ENCODE measurements at regions not wholly inside any gene's neighbourhood (a gene's known extent, or its start where the extent isn't known, plus 50 kb on each side); places are given as distances from the start of the nearest gene placed in this dataset.
"Not testable (repeated sequence)": the region's sequence is repeated elsewhere in the genome, so short reads cannot be mapped to it uniquely, and the experiment has no call there.

DNA sequence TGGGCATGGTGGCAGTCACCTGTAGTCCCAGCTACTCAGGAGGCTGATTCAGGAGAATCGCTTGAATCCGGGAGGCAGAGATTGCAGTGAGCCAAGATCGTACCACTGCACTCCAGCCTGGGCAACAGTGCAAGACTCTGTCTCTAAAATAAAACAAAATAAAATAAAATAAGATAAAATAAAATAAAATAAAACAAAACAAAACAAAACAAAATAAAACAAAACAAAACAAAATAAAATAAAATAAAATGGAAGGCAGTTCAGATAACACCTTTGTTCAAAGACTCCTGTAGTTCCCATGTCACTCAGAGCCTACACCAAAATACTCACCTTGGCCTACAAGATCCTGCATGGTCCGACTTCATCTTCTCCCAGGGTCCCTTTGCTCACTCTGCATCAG, 61.3 kb downstream of the SYF2 start:
- DNase-seq (ENCODE audit: low read depth), result not testable (repeated sequence)

DNA sequence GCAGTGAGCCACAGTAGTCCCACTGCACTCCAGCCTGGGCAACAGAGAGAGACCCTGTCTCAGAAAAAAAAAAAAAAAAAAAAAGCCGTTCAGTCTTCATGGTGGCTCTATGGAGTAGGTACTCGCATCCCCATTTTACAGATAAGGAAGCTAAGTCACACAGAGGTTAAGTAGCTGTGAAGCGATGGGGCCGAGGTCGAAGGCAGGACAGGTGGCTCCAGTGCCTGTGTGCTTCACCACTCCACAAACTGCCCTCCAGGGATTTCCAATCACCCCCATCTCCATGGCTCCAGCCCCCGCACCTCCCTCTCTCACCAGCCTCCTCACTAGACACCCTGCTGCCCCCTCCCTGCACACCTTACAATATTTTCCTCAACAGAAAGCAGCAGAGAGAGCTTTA, 61.9 kb downstream of the SYF2 start:
- DNase-seq (ENCODE audit: low read depth), result no peak

DNA sequence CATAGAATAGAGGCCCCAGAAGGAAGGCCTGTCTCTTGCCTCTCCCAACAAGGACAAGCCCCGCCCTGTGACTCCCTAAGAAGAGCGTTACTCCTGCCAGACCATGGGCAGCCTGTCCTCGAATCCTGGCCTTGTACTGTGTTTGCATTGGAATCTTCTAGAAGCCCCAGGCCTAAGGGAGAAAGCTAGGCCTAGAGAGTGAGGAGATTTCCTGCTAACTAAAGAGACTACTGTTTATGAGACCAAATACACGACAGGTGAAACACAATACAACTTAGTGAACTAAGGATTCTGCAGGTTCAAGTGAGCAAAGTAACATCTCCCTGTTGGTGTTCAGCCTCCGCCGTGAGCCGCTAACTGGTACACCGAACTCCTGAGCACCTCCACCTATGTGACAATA, 62.7 kb downstream of the SYF2 start:
- no peak for DNase-seq (ENCODE audit: low read depth)

DNA sequence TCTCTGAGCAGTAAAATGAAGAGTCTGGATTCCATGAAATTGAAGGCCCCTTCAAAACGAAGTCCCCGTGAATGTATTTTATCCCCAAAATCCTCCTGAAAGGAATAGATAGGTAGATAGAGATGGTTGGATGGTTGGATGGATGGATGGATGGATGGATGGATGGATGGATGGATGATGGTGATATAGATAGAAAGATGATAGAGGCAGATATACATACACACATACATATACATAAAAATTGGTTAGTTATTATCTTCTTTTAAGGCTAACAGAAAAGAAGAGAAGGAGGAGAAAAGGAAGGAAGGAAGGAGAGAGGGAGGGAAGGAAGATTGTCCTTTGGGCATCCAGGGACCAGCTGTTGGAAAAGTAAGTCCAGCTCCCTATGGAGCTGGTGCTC, 63.1 kb downstream of the SYF2 start:
- no peak for DNase-seq (ENCODE audit: low read depth)

DNA sequence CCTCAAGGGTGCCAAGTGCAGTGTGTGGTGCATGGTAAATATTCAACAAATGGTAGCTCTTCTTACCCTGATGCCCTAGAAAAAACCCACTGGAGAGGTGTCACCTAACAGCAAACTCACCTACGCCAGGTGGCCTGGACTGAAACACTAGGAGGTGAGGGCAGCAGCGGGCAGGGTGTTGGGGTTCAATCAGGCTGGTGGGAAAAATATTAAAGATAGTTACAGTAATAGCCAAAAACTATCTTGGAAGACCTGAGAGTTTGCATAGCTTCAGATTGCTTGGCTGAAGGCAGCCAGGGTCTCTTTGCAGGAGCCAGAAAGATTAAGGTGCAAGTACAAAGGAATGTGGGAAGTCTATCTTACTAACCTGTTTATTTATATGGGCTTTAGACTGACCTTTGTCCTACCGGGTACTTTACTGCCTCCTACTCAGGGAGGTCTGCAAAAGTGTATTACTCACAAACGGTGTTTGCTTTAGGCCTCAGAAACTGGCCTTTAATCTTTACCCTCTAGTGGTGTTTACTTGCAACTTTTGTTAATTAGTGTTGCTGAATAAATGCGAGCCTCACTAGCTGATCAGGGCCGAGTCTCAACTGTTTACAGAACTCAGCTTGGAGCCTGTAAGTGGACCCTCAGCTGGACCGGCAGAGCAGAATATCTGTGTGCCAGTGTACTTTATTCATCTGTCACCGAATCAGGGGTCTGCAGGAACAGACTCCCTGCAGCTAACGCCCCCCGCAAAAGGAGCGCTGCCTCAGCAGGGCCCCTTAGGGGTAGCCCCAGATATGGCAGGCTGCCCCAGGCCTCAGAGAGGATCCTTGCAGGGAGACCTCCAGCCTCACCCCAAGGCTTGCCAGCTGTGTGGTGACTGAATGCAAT, 63.9 kb downstream of the SYF2 start:
- no peak for DNase-seq (ENCODE audit: low read depth)

DNA sequence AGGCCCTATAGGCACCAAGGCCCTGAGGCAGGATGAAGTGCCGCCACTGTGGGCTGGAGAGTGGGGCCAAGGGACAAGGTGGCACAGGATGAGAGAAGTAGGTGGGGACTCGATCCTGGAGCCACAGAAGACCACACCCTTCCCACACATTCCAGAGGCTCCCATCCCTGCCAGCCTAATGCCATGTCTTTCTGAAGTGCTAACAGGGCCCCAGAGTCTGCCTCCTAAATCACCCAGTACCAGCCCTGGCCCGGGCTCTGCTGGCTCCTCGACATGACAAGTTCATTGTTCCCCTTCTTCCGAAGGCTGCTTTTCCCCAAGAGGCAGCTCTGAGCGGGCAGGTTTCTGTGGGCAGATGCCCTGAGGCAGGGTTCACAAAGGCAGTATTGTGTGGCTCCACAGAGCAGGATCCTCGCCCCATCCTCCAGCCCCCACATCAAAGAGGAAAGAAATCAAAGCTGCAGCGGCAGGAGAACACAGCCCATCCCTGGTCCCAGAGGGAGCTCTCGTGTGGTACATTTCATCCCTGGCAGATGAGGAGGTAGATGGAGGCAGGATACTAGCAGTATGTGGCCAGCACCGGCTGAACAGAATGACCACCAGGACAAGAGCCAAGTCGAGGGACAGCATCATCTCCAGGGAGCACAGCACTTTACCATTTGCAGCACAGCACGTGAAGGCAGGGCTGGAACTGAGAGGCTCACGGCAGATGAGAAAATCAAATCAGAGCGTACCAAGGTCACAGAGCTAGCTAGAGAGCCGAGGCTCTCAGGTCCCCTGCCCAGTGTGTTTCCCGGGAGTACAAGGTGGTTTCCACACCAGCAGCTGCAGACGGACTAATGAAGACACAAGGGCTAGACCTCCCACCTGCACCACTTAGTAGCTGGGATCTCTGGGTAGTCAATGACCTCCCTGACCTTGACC, 64.8 kb downstream of the SYF2 start:
- DNase-seq (ENCODE audit: low read depth), result no peak

DNA sequence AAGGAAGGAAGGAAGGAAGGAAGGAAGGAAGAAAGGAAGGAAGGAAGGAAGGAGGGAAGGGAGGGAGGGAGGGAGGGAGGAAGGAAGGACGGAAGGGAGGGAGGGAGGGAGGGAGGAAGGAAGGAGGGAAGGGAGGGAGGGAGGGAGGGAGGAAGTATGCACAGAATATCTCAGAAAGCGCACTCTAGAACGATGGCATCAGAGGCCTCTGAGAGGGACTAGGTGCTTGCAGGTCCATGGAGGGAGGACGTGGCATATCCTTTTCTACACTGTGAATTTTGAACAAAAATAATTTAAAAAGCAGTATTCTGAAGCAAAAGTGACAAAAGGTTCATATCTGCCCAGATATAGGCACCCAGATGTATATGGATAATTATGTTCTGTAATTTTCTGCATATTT, 65.5 kb downstream of the SYF2 start:
- DNase-seq (ENCODE audit: low read depth), result no peak

DNA sequence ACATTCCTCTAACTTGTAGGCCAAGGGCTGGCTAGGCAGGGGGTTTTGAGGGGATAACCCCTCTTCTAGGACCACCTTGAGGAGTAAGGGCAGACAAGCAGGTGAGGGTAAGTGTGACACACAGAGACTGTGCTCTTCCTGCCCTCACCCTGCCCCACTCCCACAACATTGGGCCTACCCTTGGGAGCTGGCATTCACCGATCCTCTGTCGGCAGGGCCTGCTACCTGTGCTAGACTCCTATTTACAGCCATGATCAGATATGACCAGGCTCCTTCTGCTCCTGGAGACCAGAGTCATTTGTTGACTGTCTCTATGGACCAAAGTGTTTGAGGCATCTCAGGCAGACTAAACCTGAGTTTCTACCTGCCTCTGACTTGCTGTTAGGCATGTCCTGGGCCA, 68.3 kb downstream of the SYF2 start:
- DNase-seq (ENCODE audit: low read depth), result no peak

DNA sequence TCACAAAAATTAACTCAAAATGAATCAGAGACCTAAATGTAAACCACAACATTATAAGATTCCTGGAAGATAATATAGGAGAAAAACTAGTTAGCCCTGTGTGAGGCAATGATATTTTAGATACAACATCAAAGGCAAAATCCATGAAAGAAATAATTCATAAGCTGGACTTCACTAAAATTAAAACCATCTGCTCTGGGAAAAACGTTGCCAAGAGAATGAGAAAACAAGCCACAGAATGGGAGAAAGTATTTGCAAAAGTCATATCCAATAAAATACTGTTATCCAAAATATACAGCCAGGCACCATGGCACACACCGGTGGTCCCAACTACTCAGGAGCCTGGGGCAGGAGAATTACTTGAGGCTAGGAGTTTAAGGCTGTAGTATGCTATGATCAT, 70.3 kb downstream of the SYF2 start:
- DNase-seq (ENCODE audit: low read depth), result no peak

DNA sequence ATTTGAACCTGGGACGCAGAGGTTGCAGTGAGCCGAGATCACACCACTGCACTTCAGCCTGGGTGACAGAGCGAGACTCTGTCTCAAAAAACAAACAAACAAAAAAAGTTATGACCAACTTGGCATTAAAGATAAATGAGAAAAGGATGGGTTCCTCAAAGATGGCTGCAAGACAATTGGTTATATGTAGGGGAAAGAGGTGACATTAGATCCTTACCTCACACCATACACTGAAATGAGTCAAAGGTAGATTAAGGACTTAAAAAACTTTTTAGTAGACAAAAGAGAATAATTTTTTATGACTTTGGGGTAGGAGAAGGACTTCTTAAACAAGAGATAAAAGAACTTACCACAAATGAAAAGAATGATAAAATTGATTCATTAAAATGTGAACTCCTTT, 74.5 kb downstream of the SYF2 start:
- DNase-seq (ENCODE audit: low read depth), result no peak

DNA sequence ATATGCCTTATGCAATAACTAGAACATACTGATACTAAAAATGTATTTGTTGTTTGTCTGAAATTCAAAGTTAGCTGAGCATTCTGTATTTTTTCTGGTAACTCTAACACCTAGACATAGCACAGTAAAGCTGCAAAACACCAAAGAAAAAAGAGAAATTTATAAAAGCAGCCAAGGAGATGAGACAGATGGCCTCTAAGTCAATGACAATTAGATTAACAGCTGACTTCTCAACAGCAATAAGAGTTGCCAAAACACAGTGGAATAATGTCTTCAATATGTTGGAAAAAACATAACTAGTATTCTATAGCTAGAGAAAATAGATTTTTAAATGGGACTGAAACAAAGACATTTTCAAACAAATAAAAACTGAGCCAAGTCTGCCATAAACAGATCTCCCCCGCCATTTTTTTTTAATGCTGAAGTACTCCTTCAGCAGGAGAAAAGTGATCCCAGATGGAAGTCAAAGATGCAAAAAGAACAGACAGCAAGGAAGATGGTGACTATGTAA, 81.3 kb downstream of the SYF2 start:
- no peak for DNase-seq (ENCODE audit: low read depth)

DNA sequence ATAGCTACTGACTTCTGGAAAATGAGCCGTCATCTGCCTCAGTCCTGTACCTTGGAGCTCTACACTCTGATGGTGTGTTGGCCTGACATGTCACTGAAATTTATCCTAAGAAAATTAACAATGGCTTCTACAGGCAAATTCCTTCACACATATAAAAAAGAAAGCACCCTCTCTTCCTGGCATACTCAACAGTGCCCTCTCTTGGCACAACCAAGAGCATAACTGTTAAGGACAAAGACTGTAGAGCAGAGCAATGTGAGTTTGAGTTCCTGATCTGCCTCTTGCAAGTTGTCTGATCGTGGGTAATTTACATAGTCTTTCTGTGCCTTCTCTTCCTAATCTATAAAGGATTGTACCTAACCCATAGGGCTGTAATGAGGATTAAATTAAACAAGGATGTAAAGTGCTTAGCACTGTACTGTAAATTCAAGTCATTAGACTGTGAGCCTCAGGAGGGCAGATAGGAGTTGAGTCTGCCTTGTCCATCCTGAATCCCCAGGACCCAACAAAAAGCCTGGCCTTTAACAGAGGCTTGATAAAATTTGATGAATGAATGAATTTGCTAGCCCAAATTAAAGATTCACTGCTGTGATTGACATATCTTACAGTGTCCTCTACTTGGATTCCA, 83.5 kb downstream of the SYF2 start:
- DNase-seq (ENCODE audit: low read depth), result no peak

DNA sequence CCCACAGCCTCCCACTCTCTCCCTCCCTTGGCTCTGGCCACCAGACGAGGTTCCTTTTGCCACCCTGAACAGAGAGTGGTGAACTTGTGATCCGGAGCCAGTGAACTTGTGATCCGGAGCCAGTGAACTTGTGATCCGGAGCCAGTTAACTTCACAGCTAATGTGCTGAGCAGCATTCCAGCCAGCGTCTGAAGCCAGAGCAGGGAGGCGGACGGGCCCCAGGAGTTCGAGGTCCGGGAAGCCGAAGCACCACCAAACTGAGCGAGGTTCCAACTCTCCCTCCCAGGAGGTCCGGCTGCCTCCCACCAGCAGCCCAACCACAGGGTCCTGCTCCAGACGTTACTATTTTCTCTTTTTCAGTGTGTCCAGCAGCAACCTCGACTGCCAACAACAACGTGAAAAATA, 85.8 kb downstream of the SYF2 start:
- DNase-seq (ENCODE audit: low read depth), result no peak

DNA sequence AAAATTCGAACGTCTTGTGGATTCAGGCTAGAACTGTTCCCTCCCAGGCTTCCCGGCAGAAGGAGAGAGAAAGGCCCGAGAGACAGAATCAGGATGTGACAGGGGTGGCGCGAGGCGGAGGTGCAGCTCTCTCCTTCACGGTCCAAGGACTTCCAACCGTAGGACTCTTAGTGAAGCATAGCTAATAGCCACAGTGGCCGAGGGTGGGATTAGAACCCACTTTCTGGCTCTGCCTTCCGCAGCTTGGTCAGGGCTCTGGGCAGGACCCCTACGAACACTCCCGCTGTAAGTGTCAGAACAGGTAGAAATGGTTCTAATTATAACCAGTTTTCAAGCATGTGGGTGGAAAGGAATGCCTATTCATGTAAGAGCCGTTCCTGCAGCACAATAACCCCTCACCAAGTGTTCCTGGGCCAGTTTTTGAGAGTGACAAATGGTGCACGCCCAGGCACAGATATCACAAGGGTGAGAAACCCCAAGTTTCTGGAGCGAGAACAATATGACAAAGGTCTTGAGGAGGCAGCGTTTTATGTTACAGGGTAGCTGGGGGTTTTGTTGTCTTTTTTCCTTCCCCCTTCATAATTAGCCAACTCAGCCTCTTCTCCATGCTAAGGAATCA, 86.4 kb downstream of the SYF2 start:
- DNase-seq (ENCODE audit: low read depth), result no peak

DNA sequence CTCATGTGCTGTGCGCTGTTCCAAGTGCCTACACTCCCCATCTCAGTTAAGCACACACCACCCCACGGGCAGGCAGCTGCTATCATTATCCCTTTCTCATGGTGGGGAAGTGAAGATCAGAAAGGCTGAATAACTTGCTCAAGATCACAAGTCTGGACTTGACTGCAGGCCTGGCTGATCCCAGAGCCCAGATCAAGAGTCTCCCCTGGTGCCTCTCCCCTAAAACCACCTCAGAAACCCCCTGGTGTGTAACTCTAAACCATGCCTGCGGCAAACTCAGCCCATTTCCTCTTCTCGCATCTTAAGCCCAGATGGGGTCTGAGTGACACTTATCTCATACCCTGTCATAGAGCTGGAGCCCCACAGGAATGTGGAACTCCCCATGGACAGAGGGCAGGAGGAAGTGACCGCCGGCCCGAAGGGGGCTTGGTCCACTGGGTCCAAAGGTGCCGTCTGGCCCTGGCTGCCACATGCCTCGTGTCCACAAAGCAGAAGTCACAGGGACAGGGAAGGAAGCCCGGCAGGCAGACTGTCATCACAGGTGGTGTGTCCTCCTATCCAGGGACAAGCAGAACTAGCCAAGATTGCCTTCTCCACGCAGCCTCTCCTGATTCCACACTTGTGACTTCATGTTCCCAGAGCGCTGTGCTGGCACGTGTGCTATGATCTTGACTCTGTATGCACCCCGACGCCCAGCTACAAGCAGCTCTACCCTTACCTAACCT, 92.1 kb downstream of the SYF2 start:
- DNase-seq (ENCODE audit: low read depth), result no peak

DNA sequence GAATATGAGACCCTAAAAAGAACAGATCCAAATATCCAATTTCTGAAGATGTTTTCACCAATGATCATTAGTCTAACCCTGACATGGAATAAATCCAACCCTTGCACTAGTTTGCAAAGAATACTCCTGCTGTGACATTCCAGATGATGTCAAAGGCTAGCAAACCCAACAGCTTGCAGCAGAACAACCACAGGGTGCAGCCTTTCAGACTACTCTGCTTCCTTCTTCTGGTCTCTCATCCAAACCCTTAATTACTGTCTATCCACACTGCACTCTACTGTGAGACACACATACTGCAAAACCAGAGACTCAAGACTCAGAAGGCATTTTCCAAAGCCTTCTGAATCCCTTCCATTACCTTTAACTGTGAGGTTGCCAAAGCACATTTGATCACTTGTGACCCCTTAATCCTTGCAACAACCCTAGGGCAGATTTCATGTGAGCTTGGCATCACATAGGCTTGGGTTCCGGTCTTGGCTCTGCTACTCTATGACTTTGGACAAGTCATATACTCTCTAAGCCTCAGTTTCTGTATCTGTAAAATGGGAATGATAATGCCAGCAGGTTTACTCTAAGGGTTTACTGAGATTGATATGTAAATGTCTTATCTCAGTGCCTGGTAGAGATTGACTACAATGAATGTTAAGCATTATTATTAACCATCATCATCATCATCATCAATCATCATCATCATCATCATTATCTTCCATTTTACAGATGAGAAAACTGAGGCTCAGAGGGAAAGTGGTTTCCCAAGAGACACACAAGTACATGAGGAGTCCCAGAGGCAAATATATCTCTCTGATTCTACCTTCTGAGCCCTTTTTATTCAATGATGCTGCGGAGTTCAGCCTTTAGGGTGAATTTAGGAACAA, 94.5 kb downstream of the SYF2 start:
- DNase-seq (ENCODE audit: low read depth), result no peak

DNA sequence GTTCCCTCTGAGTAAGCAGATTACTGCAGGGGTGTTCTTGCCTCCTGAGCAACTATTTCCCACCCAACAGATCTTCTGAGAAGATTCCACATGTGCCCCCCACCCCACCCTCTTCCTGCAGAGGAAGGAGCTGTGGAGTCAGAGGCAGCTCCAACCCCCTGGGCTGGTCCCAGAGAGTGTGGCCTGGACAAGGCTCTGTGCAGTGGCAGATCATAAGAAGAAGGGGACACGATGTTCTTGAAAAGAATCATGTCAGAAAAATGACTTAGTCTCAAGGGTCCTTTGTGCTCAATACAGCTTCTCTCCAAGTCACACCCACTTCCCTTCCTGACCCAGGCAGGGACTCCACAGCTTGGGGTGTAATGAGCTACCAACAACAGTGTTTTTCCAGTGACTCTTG, 95.2 kb downstream of the SYF2 start:
- no peak for DNase-seq (ENCODE audit: low read depth)

DNA sequence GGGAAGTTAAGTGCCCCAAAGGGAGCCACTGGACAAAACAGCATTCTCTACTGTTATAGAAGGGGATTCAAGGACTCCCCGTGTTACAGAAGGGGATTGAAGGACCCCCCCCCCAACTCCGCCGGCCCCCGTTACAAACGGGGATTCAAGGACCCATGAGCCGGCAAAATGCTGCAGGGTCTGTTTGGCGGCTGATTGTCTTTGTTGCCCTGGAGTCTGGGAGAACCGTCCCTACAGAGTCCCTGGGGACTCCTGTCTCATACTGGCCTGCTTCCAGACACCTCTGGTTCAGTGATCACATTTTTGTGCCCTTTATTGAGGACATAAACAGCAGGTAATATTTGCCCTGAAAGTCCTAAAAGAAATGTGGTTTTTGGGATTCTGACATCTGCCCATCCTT, 96.4 kb downstream of the SYF2 start:
- DNase-seq (ENCODE audit: low read depth), result no peak

DNA sequence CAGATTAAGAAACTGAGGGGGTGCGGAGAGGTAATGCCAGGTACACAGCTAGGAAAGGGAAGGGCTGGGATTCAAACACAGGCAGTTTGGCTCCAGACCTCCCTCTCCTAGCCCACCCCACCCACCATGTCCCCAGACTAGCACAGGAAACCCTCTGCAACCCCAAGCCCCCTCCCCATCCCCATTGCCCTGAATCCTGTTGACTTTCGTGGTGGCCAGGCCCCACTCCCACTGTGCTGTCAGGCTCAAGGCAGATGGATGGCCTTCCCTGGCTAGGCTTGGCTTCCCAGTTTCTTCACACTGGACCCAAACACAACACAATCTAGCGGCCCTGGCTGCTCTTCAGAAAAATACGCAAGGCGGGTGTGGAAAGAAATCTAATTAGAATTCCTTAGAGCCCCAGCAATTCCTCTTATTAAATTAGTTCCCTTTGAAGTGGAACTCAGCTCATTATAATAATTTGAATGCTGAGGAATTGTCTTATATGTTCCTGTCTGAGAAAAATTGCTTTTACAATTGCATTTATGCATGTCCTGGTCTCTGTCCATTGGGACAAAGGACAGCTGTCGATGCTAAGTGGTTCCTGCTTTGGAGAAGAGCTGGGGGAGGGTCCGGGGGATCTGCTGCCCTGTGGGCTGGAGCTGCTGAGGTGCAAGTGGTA, 97.4 kb downstream of the SYF2 start:
- DNase-seq (ENCODE audit: low read depth), result no peak

DNA sequence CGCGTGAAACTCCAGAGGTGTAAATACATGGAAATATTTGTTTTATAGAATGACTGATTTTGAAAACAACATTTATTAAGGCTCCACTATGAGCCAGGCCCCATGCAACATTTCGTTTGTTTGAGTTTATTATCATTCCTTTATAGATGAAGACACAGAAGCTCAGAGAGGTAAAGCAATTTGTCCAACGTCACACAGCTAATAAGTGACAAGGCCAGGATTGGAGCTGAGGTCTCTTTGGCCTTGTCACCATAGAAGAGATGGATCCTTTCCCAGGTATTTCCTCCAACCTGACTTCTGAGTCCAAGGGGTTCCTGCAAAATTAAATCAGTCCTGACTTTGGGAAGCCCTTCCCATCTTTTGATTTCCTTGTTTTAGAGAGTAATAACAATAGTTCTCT, 98.0 kb downstream of the SYF2 start:
- DNase-seq (ENCODE audit: low read depth), result no peak

Data from CMK (cell line).